ENCODE measurements at regions not wholly inside any gene's neighbourhood (a gene's known extent, or its start where the extent isn't known, plus 50 kb on each side); places are given as distances from the start of the nearest gene placed in this dataset.
A peak's percentile ranks its signal among the peaks of the same experiment; 100 is the strongest.

GRCh38 chr1:79539001-79539400 lies 532.5 kb upstream of the ADGRL4 start:
- no peak for DNase-seq
- no peak for TF ChIP-seq EZH2 (optimal IDR thresholded peaks at IDR 0.05; ENCODE audit: low read depth, low read length)
- TF ChIP-seq, protein P1, sequence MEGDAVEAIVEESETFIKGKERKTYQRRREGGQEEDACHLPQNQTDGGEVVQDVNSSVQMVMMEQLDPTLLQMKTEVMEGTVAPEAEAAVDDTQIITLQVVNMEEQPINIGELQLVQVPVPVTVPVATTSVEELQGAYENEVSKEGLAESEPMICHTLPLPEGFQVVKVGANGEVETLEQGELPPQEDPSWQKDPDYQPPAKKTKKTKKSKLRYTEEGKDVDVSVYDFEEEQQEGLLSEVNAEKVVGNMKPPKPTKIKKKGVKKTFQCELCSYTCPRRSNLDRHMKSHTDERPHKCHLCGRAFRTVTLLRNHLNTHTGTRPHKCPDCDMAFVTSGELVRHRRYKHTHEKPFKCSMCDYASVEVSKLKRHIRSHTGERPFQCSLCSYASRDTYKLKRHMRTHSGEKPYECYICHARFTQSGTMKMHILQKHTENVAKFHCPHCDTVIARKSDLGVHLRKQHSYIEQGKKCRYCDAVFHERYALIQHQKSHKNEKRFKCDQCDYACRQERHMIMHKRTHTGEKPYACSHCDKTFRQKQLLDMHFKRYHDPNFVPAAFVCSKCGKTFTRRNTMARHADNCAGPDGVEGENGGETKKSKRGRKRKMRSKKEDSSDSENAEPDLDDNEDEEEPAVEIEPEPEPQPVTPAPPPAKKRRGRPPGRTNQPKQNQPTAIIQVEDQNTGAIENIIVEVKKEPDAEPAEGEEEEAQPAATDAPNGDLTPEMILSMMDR (IDR thresholded peaks at IDR 0.05; ENCODE audit: low read length) = no peak
- TF ChIP-seq EZH2phosphoT487 (IDR thresholded peaks at IDR 0.05; ENCODE audit: low read length) = no peak
- Histone ChIP-seq H3K27me3 (replicated peaks; ENCODE audit: insufficient read depth, low read length) (no peaks in the 10 kb centered on the region), H3K79me2 (ENCODE audit: low read length) (no peaks in the 10 kb centered on the region), H3K9ac (ENCODE audit: low read length) (no peak overlapping the region), H3K36me3 (replicated peaks; ENCODE audit: insufficient read depth, low read length) (no peaks in the 10 kb centered on the region), H4K20me1 (ENCODE audit: insufficient read depth, low read length) (no peaks in the 10 kb centered on the region), H3K9me2 (replicated peaks; ENCODE audit: insufficient read depth, low read length) (no peaks in the 10 kb centered on the region), H2AFZ (ENCODE audit: low read length) (no peak overlapping the region), H3K4me3 (ENCODE audit: low read length) (no peak overlapping the region), H3K9me3 (replicated peaks; ENCODE audit: insufficient read depth, low read length) (no peaks in the 10 kb centered on the region), H3K4me1 (ENCODE audit: low read length) (no peaks in the 10 kb centered on the region), H3K27ac (ENCODE audit: low read length) (no peak overlapping the region), H3K4me2 (ENCODE audit: low read depth, low read length) (no peak overlapping the region), H3F3A (ENCODE audit: insufficient read depth, low read length) (no peaks in the 10 kb centered on the region)

- Histone ChIP-seq H3K4me2 (ENCODE audit: low read depth, low read length) (peak overlapping the region; percentile 25; the same call in 1 of the 2 replicates), H2AFZ (ENCODE audit: low read length) (0 out of 2 replicates have a peak overlapping the region, but pooled peaks have one; percentile 5)
- TF ChIP-seq EZH2phosphoT487 (IDR thresholded peaks at IDR 0.05; ENCODE audit: low read length) (no peak), EZH2 (optimal IDR thresholded peaks at IDR 0.05; ENCODE audit: low read depth, low read length) (no peak)
- TF ChIP-seq, protein P1 (IDR thresholded peaks at IDR 0.05; ENCODE audit: low read length) = no peak
Measured at GRCh38 chr1:79532555-79532954, 526.0 kb upstream of the ADGRL4 start.

GRCh38 chr1:79531790-79532189 lies 525.3 kb upstream of the ADGRL4 start:
- H3K4me3 ChIP-seq (ENCODE audit: low read length) = no peak overlapping the region
- no peak for DNase-seq
- no peak overlapping the region for H3K9ac ChIP-seq (ENCODE audit: low read length)
- H3K27me3 ChIP-seq (replicated peaks; ENCODE audit: insufficient read depth, low read length) = no peaks in the 10 kb centered on the region
- H4K20me1 ChIP-seq (ENCODE audit: insufficient read depth, low read length) = no peaks in the 10 kb centered on the region
- H3K36me3 ChIP-seq (replicated peaks; ENCODE audit: insufficient read depth, low read length) = no peaks in the 10 kb centered on the region
- no peaks in the 10 kb centered on the region for H3K79me2 ChIP-seq (ENCODE audit: low read length)
- H3K9me3 ChIP-seq (replicated peaks; ENCODE audit: insufficient read depth, low read length) = no peaks in the 10 kb centered on the region
- no peak overlapping the region for H2AFZ ChIP-seq (ENCODE audit: low read length)
- peaks cover 13% of the 10 kb centered on the region; the same call in 1 of the 2 replicates for H3K4me1 ChIP-seq (ENCODE audit: low read length)
- H3K4me2 ChIP-seq (ENCODE audit: low read depth, low read length) = no peak overlapping the region
- H3F3A ChIP-seq (ENCODE audit: insufficient read depth, low read length) = 0 out of 2 replicates have a peak, but pooled peaks cover 4% of the 10 kb centered on the region
- TF ChIP-seq, protein P1 (IDR thresholded peaks at IDR 0.05; ENCODE audit: low read length) = no peak
- TF ChIP-seq EZH2 (optimal IDR thresholded peaks at IDR 0.05; ENCODE audit: low read depth, low read length) (no peak), EZH2phosphoT487 (IDR thresholded peaks at IDR 0.05; ENCODE audit: low read length) (no peak)
- no peak overlapping the region for H3K27ac ChIP-seq (ENCODE audit: low read length)
- H3K9me2 ChIP-seq (replicated peaks; ENCODE audit: insufficient read depth, low read length) = no peaks in the 10 kb centered on the region

More at GRCh38 chr1:79532555-79532954, 526.0 kb upstream of the ADGRL4 start:
- no peaks in the 10 kb centered on the region for H3K9me2 ChIP-seq (replicated peaks; ENCODE audit: insufficient read depth, low read length)
- H3F3A ChIP-seq (ENCODE audit: insufficient read depth, low read length) = 0 out of 2 replicates have a peak, but pooled peaks cover 4% of the 10 kb centered on the region
- peak overlapping the region; percentile 27; the same call in 1 of the 2 replicates for H3K27ac ChIP-seq (ENCODE audit: low read length)
- no peak overlapping the region for H3K4me3 ChIP-seq (ENCODE audit: low read length)
- H3K36me3 ChIP-seq (replicated peaks; ENCODE audit: insufficient read depth, low read length) = no peaks in the 10 kb centered on the region
- peaks cover 13% of the 10 kb centered on the region; the same call in 1 of the 2 replicates for H3K4me1 ChIP-seq (ENCODE audit: low read length)
- H3K9me3 ChIP-seq (replicated peaks; ENCODE audit: insufficient read depth, low read length) = no peaks in the 10 kb centered on the region
- peak; percentile 49 for DNase-seq
- no peaks in the 10 kb centered on the region for H3K79me2 ChIP-seq (ENCODE audit: low read length)
- H3K27me3 ChIP-seq (replicated peaks; ENCODE audit: insufficient read depth, low read length) = no peaks in the 10 kb centered on the region
- H3K9ac ChIP-seq (ENCODE audit: low read length) = no peak overlapping the region
- no peaks in the 10 kb centered on the region for H4K20me1 ChIP-seq (ENCODE audit: insufficient read depth, low read length)

All from MM.1S (cell line).